Endothelial cell (in vitro differentiated cells): ENCODE measurements at regions not wholly inside any gene's neighbourhood (a gene's known extent, or its start where the extent isn't known, plus 50 kb on each side); places are given as distances from the start of the nearest gene placed in this dataset.

Source experiments
- DNase-seq: peaks from one replicate; pipeline ENCODE4 v3.0.0; 2021; ENCODE audit warnings: low spot score
- H3K27ac Mint-ChIP-seq: one replicate; pipeline ENCODE4 v1.8.0; 2021; ENCODE audit warnings: mixed read lengths, inconsistent platforms; ENCODE audit not compliant: unreplicated experiment
- H3K27me3 Mint-ChIP-seq: one replicate; pipeline ENCODE4 v1.8.0; 2021; ENCODE audit warnings: mild to moderate bottlenecking, moderate library complexity, mixed read lengths, inconsistent platforms; ENCODE audit not compliant: unreplicated experiment
- H3K36me3 Mint-ChIP-seq: one replicate; pipeline ENCODE4 v1.8.0; 2021; ENCODE audit warnings: mild to moderate bottlenecking, low read depth, mixed read lengths, inconsistent platforms; ENCODE audit not compliant: unreplicated experiment
- H3K4me1 Mint-ChIP-seq: one replicate; pipeline ENCODE4 v1.8.0; 2021; ENCODE audit warnings: mild to moderate bottlenecking, mixed read lengths, inconsistent platforms; ENCODE audit not compliant: unreplicated experiment
- H3K4me3 Mint-ChIP-seq: one replicate; pipeline ENCODE4 v1.8.0; 2021; ENCODE audit warnings: mild to moderate bottlenecking, mixed read lengths, inconsistent platforms; ENCODE audit not compliant: unreplicated experiment
- H3K9me3 Mint-ChIP-seq: one replicate; pipeline ENCODE4 v1.8.0; 2021; ENCODE audit warnings: mixed read lengths, inconsistent platforms; ENCODE audit not compliant: unreplicated experiment
- TF ChIP-seq, protein P1 (sequence below): fragments of 200-600 bp; sonication (generic); IDR thresholded peaks from one replicate; pipeline ENCODE4 v1.5.0; 2021; ENCODE audit warnings: antibody characterized with exemption; ENCODE audit not compliant: unreplicated experiment

- H3K36me3 Mint-ChIP-seq = no peaks in the 10 kb centered on the region
- no peak overlapping the region for H3K27ac Mint-ChIP-seq
- no peak for DNase-seq
- TF ChIP-seq, protein P1, sequence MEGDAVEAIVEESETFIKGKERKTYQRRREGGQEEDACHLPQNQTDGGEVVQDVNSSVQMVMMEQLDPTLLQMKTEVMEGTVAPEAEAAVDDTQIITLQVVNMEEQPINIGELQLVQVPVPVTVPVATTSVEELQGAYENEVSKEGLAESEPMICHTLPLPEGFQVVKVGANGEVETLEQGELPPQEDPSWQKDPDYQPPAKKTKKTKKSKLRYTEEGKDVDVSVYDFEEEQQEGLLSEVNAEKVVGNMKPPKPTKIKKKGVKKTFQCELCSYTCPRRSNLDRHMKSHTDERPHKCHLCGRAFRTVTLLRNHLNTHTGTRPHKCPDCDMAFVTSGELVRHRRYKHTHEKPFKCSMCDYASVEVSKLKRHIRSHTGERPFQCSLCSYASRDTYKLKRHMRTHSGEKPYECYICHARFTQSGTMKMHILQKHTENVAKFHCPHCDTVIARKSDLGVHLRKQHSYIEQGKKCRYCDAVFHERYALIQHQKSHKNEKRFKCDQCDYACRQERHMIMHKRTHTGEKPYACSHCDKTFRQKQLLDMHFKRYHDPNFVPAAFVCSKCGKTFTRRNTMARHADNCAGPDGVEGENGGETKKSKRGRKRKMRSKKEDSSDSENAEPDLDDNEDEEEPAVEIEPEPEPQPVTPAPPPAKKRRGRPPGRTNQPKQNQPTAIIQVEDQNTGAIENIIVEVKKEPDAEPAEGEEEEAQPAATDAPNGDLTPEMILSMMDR = no peak
- H3K9me3 Mint-ChIP-seq = no peaks in the 10 kb centered on the region
- H3K4me1 Mint-ChIP-seq = no peaks in the 10 kb centered on the region
- no peaks in the 10 kb centered on the region for H3K27me3 Mint-ChIP-seq
- no peak overlapping the region for H3K4me3 Mint-ChIP-seq
These were observed 292.6 kb upstream of the TCF4 start for GRCh38 chr18:55880617-55881016.

GRCh38 chr18:55879331-55879730, 291.3 kb upstream of the TCF4 start:
- no peak overlapping the region for H3K27ac Mint-ChIP-seq
- H3K36me3 Mint-ChIP-seq = no peaks in the 10 kb centered on the region
- DNase-seq = no peak
- H3K27me3 Mint-ChIP-seq = no peaks in the 10 kb centered on the region
- no peaks in the 10 kb centered on the region for H3K4me1 Mint-ChIP-seq
- no peak overlapping the region for H3K4me3 Mint-ChIP-seq
- H3K9me3 Mint-ChIP-seq = no peaks in the 10 kb centered on the region
- TF ChIP-seq, protein P1 = no peak

DNA sequence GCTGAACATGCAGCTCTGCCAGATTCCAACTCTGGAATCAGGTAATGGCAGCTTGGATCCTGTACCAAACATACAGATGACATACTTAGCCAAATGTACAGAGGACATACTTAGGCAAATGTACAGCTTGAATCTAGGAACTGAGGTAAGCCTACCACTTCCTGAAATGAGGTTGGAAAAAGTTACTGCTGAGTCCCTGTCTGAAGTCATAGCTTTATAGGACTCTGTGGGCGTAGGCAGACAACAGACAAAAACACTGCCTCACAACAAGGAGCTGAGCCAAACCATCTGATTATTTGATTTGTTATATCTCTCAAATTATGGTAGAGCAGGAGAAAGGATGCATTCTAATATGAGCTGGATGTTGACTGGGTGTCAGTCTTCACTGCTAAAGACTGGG, 290.2 kb upstream of the TCF4 start:
- no peak for DNase-seq
- Mint-ChIP-seq H3K9me3 (no peaks in the 10 kb centered on the region), H3K36me3 (no peaks in the 10 kb centered on the region), H3K4me1 (no peaks in the 10 kb centered on the region), H3K27me3 (no peaks in the 10 kb centered on the region), H3K4me3 (no peak overlapping the region), H3K27ac (no peak overlapping the region)
- TF ChIP-seq, protein P1 = no peak

DNA sequence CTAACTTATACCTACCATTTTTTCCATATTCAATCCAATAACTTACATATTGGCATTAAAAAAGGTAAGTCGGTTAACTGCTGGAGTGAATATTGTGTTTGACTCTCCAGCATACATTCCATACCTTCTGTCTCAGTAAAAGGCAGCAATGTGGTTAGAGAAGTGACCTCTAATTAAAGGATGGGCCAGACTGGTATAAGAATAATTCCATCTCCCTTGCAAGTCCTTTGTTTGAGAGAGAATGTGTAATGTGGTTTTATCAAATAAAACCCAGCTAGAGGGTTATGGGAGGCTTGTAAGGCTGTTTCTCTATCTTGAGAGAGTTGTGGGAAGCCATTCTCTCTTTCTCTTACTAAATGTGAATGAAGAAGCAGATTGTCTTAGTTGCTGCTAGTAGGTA, 289.3 kb upstream of the TCF4 start:
- H3K27me3 Mint-ChIP-seq = no peaks in the 10 kb centered on the region
- no peaks in the 10 kb centered on the region for H3K9me3 Mint-ChIP-seq
- no peak overlapping the region for H3K4me3 Mint-ChIP-seq
- H3K36me3 Mint-ChIP-seq = no peaks in the 10 kb centered on the region
- TF ChIP-seq, protein P1 = no peak
- H3K4me1 Mint-ChIP-seq = no peaks in the 10 kb centered on the region
- no peak for DNase-seq
- H3K27ac Mint-ChIP-seq = no peak overlapping the region

DNA sequence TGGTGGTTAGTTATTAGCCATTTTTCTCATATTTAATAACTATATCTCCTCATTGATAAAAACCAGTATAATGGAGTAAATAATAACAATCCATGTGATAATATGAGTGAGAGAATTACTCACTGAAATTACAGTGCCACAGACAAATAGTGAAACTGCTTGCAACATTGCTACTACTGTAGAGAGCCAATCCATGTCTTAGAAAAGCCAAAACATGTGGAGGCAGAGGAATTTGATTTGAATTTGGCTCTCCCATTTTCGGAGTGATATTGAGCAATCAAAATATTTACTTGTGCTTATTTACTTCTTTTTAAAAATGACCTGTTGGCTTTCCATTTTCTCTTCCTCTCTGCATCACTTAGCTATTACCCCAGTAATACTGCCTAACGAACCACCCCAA, 288.3 kb upstream of the TCF4 start:
- Mint-ChIP-seq H3K9me3 (no peaks in the 10 kb centered on the region), H3K36me3 (no peaks in the 10 kb centered on the region), H3K4me3 (no peak overlapping the region), H3K27me3 (no peaks in the 10 kb centered on the region), H3K4me1 (no peaks in the 10 kb centered on the region), H3K27ac (no peak overlapping the region)
- TF ChIP-seq, protein P1 = no peak
- DNase-seq = no peak
